Kidney tubule cell (primary cell): ENCODE measurements at regions not wholly inside any gene's neighbourhood (a gene's known extent, or its start where the extent isn't known, plus 50 kb on each side); places are given as distances from the start of the nearest gene placed in this dataset.

Experiments
- DNase-seq: peaks from one replicate; pipeline ENCODE4 v3.0.0-alpha.2; 2018; ENCODE audit warnings: low spot score

DNA sequence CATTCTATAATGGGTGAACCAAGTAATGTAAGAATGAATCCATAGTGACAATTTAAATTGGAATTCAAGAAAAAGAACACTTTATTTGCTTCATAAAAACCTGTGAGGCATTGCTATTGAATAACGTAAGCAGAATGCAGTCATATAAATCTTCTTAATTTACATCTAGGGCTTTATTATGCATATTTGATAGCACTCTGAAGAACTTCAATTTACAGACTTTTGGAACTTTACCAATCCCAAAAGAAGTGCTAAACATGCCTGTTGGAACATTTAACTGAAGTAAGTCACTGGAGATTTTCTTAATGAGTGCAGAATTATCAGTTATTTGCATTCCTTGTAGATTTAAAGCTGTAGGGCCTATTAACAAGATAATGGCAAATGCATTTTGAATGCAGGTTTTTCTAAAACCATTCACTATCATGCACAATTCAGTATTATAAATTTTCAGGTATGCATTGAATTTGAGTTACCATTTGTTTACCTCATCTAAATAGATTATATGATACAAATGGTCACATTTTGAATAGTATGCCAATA, 1181.2 kb downstream of the ARAP2 start:
- no peak for DNase-seq

DNA sequence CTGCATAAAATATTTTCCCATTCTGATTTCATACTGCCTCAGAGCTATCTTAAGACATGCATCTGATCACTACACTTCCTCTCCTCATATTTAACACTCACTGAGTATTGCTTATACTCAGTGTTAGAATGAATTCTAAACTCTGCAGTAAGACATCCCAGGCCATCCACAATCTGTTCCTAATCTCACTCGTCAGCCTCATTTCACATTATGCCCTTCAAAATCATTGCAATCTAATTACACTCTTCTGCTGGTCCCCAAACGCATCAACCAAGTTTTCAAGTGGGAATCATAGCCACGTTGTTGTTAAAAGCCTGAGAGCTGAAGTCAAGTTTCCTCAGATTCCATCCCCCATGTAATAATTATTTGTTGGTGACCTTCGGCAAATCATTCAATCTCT, 1177.9 kb downstream of the ARAP2 start:
- no peak for DNase-seq

DNA sequence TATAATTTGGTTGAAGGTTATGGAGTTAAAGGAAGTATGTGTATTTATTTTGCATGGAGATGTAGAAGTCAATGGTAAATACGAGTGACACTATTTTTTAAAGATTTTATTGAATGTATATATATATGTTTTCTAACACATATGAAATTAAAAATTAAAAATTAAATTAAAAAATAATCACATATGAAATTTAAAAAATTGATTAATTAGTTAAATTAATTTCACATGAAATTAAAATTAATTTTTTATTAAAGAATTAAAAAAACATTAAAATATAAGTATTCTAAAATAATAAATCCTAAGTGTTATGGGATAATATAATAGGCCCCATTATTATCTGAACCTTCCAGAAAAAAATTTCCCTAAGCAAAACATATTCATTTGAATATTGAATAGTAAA, 1163.5 kb downstream of the ARAP2 start:
- no peak for DNase-seq

DNA sequence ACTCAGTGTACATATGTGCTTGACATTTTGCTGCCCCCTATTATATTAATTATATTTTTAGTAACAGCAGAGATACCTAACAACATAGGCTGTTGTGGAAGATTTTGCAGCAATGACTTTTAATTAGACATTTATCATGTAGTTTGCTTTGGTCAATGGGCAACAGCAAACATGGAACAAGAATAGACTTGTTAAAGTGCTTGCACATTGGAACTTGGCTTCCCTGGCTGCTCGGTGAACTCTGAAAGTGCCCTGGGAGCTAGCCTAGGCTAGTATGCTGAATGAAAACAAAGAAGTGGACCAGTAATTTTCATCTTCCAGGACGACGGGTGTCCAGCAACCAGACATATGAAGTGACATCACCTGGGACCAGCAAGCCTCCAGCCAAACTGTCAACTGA, 1157.1 kb downstream of the ARAP2 start:
- DNase-seq, result no peak

DNA sequence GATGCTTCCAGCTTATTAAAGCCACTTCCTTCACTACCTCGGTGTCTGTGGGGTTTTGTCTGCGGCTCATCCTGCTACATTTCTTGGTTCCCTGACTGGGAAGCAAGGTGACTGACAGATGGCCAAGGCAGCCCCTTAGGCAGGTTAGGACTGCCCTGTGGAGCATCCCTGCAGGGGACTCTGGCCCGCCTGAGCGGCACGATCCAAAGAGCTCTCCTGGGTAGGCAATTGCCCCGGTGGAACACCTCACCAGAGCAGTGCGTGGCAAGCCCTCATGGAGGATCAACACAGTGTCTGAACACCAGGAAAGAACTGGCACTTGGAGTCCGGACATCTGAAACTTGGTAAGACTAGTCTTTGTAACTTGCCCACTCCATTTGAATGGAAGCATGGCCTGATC, 1143.4 kb downstream of the ARAP2 start:
- no peak for DNase-seq

DNA sequence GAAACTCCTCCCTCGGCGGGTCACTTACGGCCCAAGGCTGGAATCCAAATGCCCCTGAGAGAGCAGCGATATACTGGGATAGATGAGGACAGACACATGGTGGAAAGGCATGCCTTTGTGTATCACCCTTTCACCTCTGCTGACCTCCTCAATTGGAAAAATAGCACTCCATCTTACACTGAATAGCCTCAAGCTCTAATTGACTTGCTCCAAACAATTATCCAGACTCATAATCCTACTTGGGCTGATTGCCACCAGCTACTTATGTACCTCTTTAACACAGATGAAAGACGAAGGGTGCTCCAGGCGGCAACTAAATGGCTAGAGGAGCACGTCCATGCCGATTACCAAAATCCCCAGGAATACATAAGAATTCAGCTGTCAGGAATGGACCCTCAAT, 1142.2 kb downstream of the ARAP2 start:
- DNase-seq, result no peak

DNA sequence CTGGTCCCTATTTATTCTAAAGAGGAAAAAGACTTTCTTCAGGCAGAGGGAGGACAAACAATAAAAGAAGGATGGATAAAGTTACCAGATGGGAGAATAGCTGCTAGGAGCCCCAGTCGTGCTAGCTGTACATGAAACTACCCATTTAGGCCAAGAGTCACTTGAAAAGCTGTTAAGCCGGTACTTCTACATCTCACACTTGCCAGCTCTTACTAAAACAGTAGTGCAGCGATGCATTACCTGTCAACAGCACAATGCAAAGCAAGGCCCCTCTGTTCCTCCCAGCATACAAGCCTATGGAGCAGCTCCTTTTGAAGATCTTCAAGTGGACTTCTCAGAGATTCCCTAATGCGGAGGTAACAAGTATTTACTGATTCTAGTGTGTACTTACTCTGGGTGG, 1138.8 kb downstream of the ARAP2 start:
- no peak for DNase-seq

DNA sequence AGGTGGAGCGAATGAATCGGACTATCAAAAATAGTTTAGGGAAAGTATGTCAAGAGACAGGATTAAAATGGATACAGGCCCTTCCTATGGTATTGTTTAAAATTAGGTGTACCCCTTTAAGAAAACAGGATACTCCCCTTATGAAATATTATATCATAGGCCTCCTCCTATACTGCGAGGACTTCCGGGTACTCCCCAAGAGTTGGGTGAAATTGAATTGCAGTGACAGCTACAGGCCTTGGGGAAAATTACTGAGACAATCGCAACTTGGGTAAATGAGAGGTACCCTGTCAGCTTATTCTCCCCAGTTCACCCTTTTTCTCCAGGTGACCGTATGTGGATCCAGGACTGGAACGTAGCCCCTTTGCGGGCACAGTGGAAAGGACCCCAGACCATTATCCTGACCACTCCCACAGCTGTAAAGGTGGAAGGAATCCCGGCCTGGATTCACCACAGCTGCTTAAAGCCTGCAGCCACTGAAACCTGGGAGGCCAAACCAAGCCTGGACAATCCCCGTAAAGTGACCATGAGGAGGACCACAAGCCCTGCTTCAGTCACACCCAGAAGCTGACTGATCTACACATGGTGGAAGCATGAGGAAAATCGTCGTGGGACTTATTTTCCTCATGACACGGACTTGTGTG, 1138.1 kb downstream of the ARAP2 start:
- no peak for DNase-seq

DNA sequence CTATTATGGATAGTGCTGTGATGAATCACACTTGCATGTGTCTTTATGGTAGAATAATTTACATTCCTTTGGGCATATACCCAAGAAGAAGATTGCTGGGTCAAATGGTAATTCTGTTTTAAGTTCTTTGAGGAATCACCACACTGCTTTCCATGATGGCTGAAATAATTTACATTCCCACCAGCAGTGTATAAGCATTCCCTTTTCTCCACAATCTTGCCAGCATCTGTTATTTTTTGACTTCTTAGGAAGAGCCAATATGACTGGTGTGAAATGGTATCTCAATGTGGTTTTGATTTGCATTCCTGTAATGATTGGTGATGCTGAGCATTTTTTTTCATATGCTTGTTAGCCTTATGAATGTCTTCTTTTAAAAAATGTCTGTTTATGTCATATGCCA, 1120.2 kb downstream of the ARAP2 start:
- peak; percentile 40 for DNase-seq

DNA sequence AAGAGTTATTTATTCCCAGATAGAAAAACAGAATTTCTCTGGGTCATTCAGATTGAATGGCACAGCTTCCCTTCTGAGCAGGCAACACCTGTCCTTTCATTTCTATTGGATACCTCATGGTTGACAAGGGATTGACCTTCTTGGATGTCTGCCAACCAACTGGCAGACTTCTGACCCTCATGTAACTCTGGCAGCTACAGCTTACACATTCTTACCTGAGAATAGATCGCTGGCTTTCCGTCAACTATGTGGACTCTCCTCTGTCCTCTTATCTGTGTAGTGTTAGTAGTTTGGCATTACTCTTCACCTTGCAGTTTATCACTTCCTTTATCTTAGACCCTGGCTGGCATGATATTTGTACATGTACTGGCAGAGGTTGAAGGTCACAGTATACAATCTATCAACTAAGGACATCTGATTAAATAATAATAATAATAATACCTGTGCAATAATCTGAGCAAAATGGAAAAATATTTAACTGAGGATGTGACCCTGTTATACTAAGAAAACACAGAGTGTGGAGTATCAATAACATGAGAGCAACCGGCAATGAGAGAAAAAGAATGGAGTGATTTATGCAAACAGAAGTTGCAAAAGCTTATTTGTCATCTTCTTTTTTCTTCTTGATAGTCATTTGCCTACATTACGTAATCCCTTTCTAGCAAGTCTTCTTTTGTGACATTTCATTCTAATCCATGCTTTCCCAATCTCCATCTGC, 1118.2 kb downstream of the ARAP2 start:
- peak; percentile 9 for DNase-seq

DNA sequence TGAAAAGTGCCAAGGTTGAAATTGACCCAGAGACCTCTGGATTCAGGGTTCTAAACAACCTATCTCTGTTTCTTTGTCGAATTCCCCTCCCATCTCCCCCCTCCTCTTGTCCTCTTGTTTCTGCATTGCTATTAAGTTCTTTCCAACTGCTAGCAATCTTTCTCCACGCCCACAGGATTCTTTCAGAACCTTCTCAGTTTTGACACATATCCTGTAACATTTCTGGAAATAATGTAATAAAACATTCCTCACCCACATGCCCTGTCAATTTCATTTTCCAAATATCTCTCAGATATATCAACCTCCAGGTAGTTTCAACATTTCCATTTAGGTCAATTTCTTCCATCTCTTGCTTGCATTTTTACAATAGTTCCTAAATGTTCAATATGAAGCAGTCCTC, 1105.9 kb downstream of the ARAP2 start:
- no peak for DNase-seq

DNA sequence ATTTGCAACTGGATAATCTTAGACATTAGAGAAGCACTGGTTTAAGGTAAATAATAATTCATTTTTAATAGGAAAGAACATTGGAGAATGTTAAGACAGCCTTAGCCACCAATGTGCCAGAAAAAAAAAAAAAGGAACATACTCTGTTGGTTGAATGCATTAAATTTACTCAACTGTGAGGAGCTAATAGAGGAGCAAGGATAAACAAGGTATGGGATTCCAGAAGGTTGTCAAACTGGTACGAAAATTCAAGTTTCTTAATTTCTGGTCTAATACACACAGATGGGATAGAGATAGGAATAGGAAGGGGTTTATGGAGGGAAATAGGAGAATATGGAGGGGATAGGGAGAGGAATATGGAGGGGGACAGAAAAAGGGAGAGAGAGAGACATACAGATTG, 1096.6 kb downstream of the ARAP2 start:
- DNase-seq, result no peak

DNA sequence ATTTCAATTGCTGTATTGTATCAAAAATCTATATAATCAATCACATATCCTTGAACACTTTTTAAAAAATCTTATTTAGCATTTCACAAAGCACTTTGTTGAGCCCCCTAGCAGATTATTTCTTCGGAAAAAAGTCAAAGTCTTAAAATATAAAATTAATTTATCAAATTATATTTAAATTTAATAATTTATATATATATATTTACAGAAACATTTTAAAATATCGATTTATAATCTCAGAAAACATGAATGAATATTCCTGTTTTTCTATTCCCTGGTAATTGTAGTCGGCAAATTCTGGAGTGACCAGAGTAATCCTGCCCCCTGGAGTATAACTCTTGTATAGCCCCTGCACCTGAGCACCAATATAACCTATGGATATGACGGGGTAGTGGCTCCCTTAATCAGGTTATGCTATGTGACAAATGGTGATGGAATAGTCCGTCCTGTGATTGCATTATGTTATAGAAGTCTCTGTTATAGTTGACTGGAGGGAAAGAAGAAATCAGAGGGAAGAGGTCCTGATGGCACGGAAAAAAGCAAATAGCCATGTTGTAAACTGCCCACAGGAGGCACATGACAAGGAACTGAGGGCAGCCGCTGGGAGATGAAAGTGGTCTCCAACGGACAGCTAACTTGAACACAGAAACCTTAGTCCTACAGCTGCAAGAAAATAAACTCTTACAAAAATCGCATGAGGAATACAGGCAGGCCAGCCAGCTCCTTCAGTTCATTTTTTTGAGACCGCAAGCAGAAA, 1092.3 kb downstream of the ARAP2 start:
- no peak for DNase-seq

DNA sequence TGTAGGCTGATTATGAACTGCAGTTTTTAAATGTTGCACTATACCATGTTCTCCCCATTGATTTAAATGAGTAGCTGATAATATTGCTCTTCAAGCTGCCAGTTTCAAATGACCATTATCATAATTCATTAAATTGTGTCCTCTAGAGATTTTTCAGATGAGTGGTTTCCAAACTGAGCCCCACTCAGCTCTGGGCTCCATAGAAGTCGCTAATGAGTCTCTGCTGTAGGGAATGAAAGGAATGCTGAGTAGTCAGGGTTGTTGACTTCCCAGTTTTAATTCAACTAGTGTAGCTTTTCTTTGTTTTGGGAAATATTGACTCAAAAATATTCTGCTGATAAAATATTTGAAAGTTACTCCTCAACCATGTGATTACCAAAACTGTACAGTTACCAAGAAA, 1081.1 kb downstream of the ARAP2 start:
- DNase-seq, result peak; percentile 1

DNA sequence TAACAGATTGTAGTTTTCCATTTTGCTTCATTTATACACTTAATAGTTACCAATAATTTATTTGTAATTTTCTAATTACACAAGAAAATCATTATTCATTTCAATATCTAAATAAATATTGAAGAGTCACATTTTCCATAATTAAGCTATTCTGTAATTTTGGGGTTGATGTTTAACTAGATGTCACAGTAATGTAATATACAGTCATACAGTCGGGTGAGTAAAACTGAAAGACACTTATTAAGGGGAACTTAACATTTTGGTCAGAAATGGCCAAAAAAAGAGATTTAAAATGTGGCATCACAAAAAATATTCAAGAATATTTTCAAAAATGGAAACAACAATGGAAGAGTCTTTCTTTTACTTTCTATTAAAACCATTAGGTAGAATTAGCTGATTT, 1080.3 kb downstream of the ARAP2 start:
- no peak for DNase-seq

DNA sequence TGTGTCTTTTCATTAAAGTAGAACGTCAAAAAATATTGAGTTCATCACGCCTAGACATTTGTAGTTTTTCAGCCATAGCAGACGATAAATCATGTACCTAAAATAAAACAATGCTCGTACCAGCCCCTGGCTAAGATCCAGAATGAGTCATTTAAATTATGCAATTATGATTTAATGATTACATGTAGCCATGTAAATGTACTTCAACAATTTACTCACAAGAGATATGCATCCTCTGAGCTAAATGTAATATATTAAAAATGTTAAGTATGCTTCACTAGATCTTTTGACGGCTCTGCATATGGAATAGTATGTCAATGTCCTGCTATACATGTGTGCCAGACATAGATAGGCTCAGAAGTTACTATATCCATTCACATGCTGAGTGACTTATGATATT, 1077.8 kb downstream of the ARAP2 start:
- DNase-seq, result no peak

DNA sequence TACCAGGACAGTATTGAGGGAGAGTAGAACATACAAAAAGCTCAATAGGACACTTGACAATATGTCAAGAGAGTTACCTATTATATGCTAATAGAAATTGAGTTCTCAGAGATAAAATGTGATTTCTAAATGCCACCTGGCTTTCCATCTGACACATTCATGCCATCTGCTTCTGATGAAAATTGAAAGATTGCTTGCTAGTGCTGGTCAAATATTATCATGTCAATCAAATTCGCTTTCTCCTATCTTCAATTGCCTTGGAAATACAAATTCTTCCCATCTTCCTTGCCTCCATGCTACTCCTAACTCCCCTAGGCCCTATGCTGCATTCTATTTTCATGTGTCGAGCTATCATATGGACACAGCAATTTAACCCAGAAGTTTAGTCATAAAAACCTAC, 1076.9 kb downstream of the ARAP2 start:
- no peak for DNase-seq

DNA sequence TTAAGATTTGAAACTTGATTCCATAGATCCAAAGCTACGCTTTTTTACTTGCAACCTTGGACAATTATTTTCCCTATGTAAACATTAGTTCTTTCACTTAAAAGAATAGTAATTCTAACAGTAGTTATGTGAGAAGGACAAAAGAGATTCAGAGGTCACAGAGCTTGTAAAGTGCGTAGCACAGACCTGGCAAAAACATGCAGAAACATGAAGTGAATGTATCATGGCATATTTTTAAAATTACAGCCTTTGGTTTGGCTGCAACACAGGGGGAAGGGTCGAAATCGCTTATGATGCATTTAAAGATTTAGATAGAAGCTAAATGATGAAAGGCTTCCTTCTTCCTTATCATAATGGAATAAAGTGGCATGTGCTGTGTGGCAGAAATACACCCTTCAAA, 1068.8 kb downstream of the ARAP2 start:
- no peak for DNase-seq

DNA sequence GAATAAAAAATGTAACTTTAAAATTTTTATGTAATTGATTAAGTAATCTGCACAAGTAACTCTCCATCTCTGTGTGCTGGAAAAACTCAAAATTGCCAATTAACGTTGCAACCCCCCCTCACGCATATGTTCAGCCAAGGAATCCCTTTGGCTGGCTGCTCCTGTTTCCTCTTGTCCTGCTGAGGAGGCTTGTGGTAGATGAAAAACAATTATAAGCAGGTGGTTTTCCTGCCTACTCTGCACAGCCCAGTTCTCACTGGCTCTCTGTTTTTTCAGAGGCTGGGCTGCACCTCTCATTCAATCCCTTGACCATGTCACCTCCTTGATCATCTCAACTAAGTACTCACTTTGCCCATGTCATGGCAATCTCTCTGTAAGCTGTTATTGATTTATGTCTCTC, 1068.4 kb downstream of the ARAP2 start:
- DNase-seq, result no peak

DNA sequence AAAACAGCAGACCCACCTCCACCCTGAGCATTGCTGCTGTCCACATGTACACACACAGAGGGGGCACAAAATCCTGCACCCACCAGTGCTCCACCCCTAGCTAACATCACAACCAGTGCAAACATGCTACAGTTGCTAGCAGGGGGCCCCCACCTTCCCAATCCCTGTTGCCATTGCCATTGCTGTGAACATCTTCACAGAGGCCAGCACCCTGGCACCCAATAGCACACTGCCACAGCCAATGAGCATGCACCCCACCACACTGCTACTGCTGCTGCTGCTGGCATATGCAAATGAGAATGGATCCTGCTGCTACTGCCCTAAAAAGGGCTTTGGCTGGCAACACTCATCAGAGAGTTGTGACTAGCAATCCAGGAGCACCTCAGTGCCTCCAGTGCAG, 1061.9 kb downstream of the ARAP2 start:
- DNase-seq, result no peak

DNA sequence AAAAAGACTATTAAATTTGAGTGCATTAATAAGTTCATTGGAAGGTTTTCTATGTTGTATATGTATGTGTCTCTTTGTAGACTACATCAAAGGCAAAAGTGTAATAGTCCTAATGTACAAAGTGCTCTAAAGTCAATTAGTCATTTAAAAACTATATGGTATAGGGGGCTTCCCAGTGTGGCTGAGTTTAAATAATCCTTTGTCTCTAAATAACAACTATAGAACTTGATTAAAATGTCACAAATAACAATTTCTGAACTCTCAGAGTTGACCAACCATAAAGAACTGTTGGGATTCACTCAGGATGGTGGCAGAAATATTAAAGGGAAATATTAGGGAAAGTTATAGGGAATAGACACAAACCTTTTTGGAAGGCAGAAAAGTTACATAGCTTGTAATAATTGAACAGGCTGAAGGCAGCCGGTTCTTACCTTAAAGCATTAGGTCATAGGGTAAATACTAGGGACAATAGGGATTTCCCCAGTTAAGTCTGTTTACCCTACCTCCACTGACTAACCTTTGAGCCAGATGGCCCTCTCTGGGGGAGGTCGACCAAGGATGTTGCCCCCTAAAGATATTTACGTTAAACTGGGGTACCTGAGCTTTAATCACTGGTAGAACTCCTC, 1054.2 kb downstream of the ARAP2 start:
- no peak for DNase-seq

DNA sequence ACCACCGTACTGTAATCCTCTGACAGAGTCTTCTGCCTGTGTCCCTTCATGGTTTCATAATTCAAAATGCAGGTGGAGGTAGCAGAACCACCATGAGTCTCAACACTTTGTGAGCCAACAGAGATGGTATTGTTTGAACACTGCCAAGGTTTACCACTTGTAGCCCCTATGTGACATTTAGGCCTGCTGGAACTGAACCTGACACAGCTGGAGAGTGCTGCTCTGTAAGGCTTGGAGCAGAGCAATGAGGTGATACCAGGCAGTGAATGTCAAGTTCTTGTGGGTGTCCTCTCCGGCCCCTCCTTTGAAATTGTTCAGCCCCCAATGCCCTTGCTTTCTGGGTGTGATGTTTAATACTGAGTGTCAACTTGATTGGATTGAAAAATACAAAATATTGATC, 1042.9 kb downstream of the ARAP2 start:
- DNase-seq, result no peak

DNA sequence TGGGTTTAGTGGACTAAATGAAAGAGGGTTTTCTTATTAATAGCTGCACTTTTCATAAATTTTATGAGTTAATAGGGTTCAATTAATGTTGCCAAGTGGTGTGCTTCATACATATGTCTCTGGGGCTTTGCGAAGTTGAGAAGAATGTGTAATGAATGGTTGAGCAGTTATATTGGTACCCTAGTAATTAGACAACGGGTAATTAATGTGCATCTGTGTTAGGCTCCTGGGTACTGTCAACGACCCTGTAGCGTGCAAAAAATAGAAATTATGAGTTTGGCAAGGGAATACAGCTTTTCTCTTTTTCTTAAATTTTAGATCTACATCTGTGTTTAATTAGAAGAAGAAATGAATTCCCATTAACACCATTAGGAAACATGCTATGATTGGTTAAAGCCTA, 1027.7 kb downstream of the ARAP2 start:
- DNase-seq, result no peak
